ENCODE measurements at regions not wholly inside any gene's neighbourhood (a gene's known extent, or its start where the extent isn't known, plus 50 kb on each side); places are given as distances from the start of the nearest gene placed in this dataset.
"Not testable (repeated sequence)": the region's sequence is repeated elsewhere in the genome, so short reads cannot be mapped to it uniquely, and the experiment has no call there.

- Mint-ChIP-seq H3K4me3 (ENCODE audit: unreplicated experiment) (no peak overlapping the region), H3K4me1 (ENCODE audit: low read depth, unreplicated experiment) (peaks cover 3% of the 10 kb centered on the region), H3K36me3 (ENCODE audit: unreplicated experiment) (no peaks in the 10 kb centered on the region), H3K27ac (ENCODE audit: unreplicated experiment) (no peak overlapping the region), H3K9me3 (ENCODE audit: unreplicated experiment) (peaks cover 2% of the 10 kb centered on the region), H3K27me3 (ENCODE audit: unreplicated experiment) (no peaks in the 10 kb centered on the region)
- no peak for TF ChIP-seq CTCF (IDR thresholded peaks at IDR 0.05; ENCODE audit: partially characterized antibody, unreplicated experiment)
- DNase-seq, result no peak
These were observed 961.8 kb upstream of the CELF2 start for GRCh38 chr10:10055656-10056442.

GRCh38 chr10:10056961-10057360 is 960.7 kb upstream of the CELF2 start:
- DNase-seq, result no peak
- no peak for TF ChIP-seq CTCF (IDR thresholded peaks at IDR 0.05; ENCODE audit: partially characterized antibody, unreplicated experiment)
- Mint-ChIP-seq H3K27me3 (ENCODE audit: unreplicated experiment) (no peaks in the 10 kb centered on the region), H3K4me1 (ENCODE audit: low read depth, unreplicated experiment) (peaks cover 3% of the 10 kb centered on the region), H3K4me3 (ENCODE audit: unreplicated experiment) (no peak overlapping the region), H3K27ac (ENCODE audit: unreplicated experiment) (no peak overlapping the region), H3K9me3 (ENCODE audit: unreplicated experiment) (peaks cover 2% of the 10 kb centered on the region), H3K36me3 (ENCODE audit: unreplicated experiment) (no peaks in the 10 kb centered on the region)

- H3K27ac Mint-ChIP-seq (ENCODE audit: unreplicated experiment), result no peak overlapping the region
- TF ChIP-seq CTCF (IDR thresholded peaks at IDR 0.05; ENCODE audit: partially characterized antibody, unreplicated experiment), result no peak
- no peaks in the 10 kb centered on the region for H3K4me1 Mint-ChIP-seq (ENCODE audit: low read depth, unreplicated experiment)
- no peaks in the 10 kb centered on the region for H3K36me3 Mint-ChIP-seq (ENCODE audit: unreplicated experiment)
- no peak overlapping the region for H3K4me3 Mint-ChIP-seq (ENCODE audit: unreplicated experiment)
- peaks cover 5% of the 10 kb centered on the region for H3K9me3 Mint-ChIP-seq (ENCODE audit: unreplicated experiment)
- H3K27me3 Mint-ChIP-seq (ENCODE audit: unreplicated experiment), result peaks cover 2% of the 10 kb centered on the region
- no peak for DNase-seq
These were observed 950.0 kb upstream of the CELF2 start for GRCh38 chr10:10067644-10068043.

- not testable (repeated sequence) for H3K9me3 Mint-ChIP-seq (ENCODE audit: unreplicated experiment); H3K4me1 Mint-ChIP-seq (ENCODE audit: low read depth, unreplicated experiment); H3K27me3 Mint-ChIP-seq (ENCODE audit: unreplicated experiment); H3K4me3 Mint-ChIP-seq (ENCODE audit: unreplicated experiment); H3K36me3 Mint-ChIP-seq (ENCODE audit: unreplicated experiment); DNase-seq; H3K27ac Mint-ChIP-seq (ENCODE audit: unreplicated experiment)
These were observed 942.8 kb upstream of the CELF2 start for GRCh38 chr10:10074847-10075246.

- DNase-seq, result no peak
- H3K9me3 Mint-ChIP-seq (ENCODE audit: unreplicated experiment), result peaks cover 5% of the 10 kb centered on the region
- H3K4me1 Mint-ChIP-seq (ENCODE audit: low read depth, unreplicated experiment), result peaks cover 2% of the 10 kb centered on the region
- H3K36me3 Mint-ChIP-seq (ENCODE audit: unreplicated experiment), result peaks cover 4% of the 10 kb centered on the region
- H3K4me3 Mint-ChIP-seq (ENCODE audit: unreplicated experiment), result no peak overlapping the region
- H3K27me3 Mint-ChIP-seq (ENCODE audit: unreplicated experiment), result no peaks in the 10 kb centered on the region
- no peak overlapping the region for H3K27ac Mint-ChIP-seq (ENCODE audit: unreplicated experiment)
- no peak for TF ChIP-seq CTCF (IDR thresholded peaks at IDR 0.05; ENCODE audit: partially characterized antibody, unreplicated experiment)
These were observed 939.2 kb upstream of the CELF2 start for GRCh38 chr10:10078446-10078845.
